HepG2 (cell line): ENCODE measurements at regions not wholly inside any gene's neighbourhood (a gene's known extent, or its start where the extent isn't known, plus 50 kb on each side); places are given as distances from the start of the nearest gene placed in this dataset.

Experiments
- ASH2L ChIP-seq: fragments of 300-600, 200-600 bp; sonication (generic); IDR thresholded peaks from 2 replicates; pipeline ENCODE4 v1.7.0; 2017; ENCODE audit warnings: low read depth, mild to moderate bottlenecking, moderate library complexity, mixed read lengths, low read length; ENCODE audit not compliant: insufficient read length
- HOXA7 ChIP-seq: sonication (generic); formaldehyde crosslinking; IDR thresholded peaks from 2 replicates; pipeline ENCODE4 v1.8.1; 2022; ENCODE audit warnings: mild to moderate bottlenecking, missing genetic modification reagents, moderate library complexity
- MLLT10 ChIP-seq: sonication (generic); formaldehyde crosslinking; IDR thresholded peaks from 2 replicates; pipeline ENCODE4 v1.4.0; 2020; ENCODE audit warnings: missing genetic modification reagents
- NCOR1 ChIP-seq: fragments of 200-600 bp; sonication (generic); IDR thresholded peaks from 2 replicates; pipeline ENCODE4 v1.7.0; 2017; ENCODE audit warnings: antibody characterized with exemption, low read length, borderline replicate concordance
- NR2F1 ChIP-seq, 2 experiments: fragments of 450-650 bp in 1 of 2; formaldehyde crosslinking in 1 of 2; IDR thresholded peaks; 2 replicates each; pipeline versions ENCODE4 v1.5.0 to v1.6.1; 2016 to 2020; ENCODE audit warnings: mild to moderate bottlenecking in 1 of 2, missing compliant biosample characterization in 1 of 2, missing genetic modification reagents in 1 of 2, moderate library complexity in 1 of 2
- POLR2AphosphoS5 ChIP-seq: IDR thresholded peaks from 2 replicates; pipeline ENCODE4 v1.6.1; 2012; ENCODE audit warnings: low read depth, low read length
- RORA ChIP-seq: sonication (generic); formaldehyde crosslinking; IDR thresholded peaks from 2 replicates; pipeline ENCODE4 v1.5.0; 2020; ENCODE audit warnings: mild to moderate bottlenecking, missing genetic modification reagents, moderate library complexity
- SCMH1 ChIP-seq: sonication (generic); formaldehyde crosslinking; IDR thresholded peaks from 2 replicates; pipeline ENCODE4 v1.9.0; 2021; ENCODE audit warnings: missing genetic modification reagents, mild to moderate bottlenecking, borderline replicate concordance
- SKI ChIP-seq: fragments of 450-650 bp; IDR thresholded peaks from one replicate; pipeline ENCODE4 v1.6.1; 2018; ENCODE audit warnings: mild to moderate bottlenecking; ENCODE audit not compliant: partially characterized antibody
- ZNF205 ChIP-seq: IDR thresholded peaks from 2 replicates; pipeline ENCODE4 v1.6.1; 2018; ENCODE audit warnings: missing biosample characterization, missing genetic modification reagents
- ZNF207 ChIP-seq: fragments of 450-650 bp; IDR thresholded peaks from 2 replicates; pipeline ENCODE4 v1.6.1; 2016; ENCODE audit warnings: antibody characterized with exemption, borderline replicate concordance
- ZNF382 ChIP-seq: sonication (generic); formaldehyde crosslinking; IDR thresholded peaks from 2 replicates; pipeline ENCODE4 v1.5.0; 2020; ENCODE audit warnings: missing genetic modification reagents, mild to moderate bottlenecking, borderline replicate concordance
- ZNF460 ChIP-seq: sonication (generic); formaldehyde crosslinking; IDR thresholded peaks from 2 replicates; pipeline ENCODE4 v1.5.1; 2020; ENCODE audit warnings: missing genetic modification reagents, mild to moderate bottlenecking, borderline replicate concordance
- ZNF496 ChIP-seq: sonication (generic); formaldehyde crosslinking; IDR thresholded peaks from 2 replicates; pipeline ENCODE4 v1.8.1; 2023; ENCODE audit warnings: mild to moderate bottlenecking, moderate library complexity, missing genetic modification reagents; ENCODE audit not compliant: insufficient replicate concordance
- ZNF570 ChIP-seq: sonication (generic); formaldehyde crosslinking; IDR thresholded peaks from 2 replicates; pipeline ENCODE4 v1.4.0; 2020; ENCODE audit warnings: mild to moderate bottlenecking, missing genetic modification reagents, borderline replicate concordance
- TF ChIP-seq, protein P1 (sequence below): IDR thresholded peaks from 2 replicates; pipeline ENCODE4 v1.6.1; 2012; ENCODE audit warnings: inconsistent platforms
- TF ChIP-seq, protein P2 (sequence below): sonication (generic); IDR thresholded peaks from 2 replicates; pipeline ENCODE4 v1.6.1; 2016; ENCODE audit warnings: low read depth, borderline replicate concordance
- TF ChIP-seq, protein P3 (sequence below): sonication (generic); formaldehyde crosslinking; IDR thresholded peaks from 2 replicates; pipeline ENCODE4 v1.8.0; 2022; ENCODE audit warnings: missing genetic modification reagents, low read depth, mild to moderate bottlenecking, borderline replicate concordance
- TF ChIP-seq, protein P4 (sequence below): sonication (generic); formaldehyde crosslinking; IDR thresholded peaks from 2 replicates; pipeline ENCODE4 v1.5.0; 2020; ENCODE audit warnings: mild to moderate bottlenecking, missing genetic modification reagents, moderate library complexity
- TF ChIP-seq, protein P5 (sequence below): sonication (generic); formaldehyde crosslinking; IDR thresholded peaks from 2 replicates; pipeline ENCODE4 v1.5.1; 2020; ENCODE audit warnings: missing genetic modification reagents, mild to moderate bottlenecking, borderline replicate concordance

DNA sequence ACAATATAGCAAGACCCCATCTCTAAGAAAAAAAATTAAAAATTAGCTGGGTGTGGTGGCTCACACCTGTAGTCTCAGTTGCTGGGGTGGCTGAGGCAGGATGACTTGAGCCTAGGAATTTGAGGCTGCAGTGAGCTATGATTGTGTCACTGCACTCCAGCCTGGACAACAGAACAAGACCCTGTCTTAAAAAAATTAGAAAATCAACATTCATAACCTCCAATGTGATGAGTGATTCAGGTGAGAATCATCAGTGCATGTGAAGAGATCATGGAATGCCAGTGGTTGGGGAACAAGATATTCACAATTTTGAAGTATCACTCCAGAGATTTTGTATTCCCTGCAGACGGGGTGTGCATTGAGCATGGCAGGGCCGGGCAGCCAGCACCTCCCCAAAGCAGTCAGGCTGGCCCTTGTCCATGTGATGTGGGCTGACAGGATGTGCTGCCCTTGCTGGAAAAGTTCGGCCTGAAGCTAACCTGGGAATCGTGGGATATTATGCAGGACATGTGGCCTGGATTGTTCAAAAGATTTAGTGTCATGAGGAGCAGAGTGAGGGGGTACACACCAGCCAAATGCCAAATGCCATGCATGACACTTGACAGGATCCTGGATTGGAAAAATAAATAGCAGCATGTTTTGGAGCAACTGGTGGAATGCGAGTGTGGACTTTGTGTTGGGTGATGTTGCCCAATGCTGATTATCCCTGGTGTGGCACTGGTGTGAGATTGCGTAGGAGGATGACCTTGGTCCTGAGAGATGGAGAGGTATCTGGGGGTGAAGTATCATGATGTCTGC, 189.0 kb downstream of the RGS3 start (continued):
- TF ChIP-seq POLR2AphosphoS5 = no peak
- TF ChIP-seq NR2F1 (CRISPR knock-in tag; IDR thresholded peaks at IDR 0.05) = peak in 1 of 2 experiments; percentile 68; a peak in 2 of 4 replicates
- TF ChIP-seq ZNF496 = no peak
- TF ChIP-seq MLLT10 = no peak
- no peak for TF ChIP-seq ZNF382 (CRISPR knock-in tag)
- TF ChIP-seq, protein P1, sequence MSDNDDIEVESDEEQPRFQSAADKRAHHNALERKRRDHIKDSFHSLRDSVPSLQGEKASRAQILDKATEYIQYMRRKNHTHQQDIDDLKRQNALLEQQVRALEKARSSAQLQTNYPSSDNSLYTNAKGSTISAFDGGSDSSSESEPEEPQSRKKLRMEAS = peak; percentile 90
- TF ChIP-seq ZNF460 (CRISPR knock-in tag) = no peak
- no peak for TF ChIP-seq SCMH1 (CRISPR knock-in tag)
- TF ChIP-seq ZNF207 = no peak
- TF ChIP-seq, protein P2, sequence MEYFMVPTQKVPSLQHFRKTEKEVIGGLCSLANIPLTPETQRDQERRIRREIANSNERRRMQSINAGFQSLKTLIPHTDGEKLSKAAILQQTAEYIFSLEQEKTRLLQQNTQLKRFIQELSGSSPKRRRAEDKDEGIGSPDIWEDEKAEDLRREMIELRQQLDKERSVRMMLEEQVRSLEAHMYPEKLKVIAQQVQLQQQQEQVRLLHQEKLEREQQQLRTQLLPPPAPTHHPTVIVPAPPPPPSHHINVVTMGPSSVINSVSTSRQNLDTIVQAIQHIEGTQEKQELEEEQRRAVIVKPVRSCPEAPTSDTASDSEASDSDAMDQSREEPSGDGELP = peak; percentile 53; the same call in 1 of the 2 replicates
- TF ChIP-seq, protein P3, sequence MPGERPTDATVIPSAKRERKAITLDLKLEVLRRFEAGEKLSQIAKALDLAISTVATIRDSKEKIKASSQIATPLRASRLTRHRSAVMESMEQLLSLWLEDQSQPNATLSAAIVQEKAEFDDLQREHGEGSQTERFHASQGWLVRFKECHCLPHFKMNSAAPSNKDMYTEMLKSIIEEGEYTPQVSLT (CRISPR knock-in tag) = no peak
- TF ChIP-seq NCOR1 = peak; percentile 93
- TF ChIP-seq HOXA7 (CRISPR knock-in tag) = no peak
- TF ChIP-seq ASH2L = peak; percentile 57
- TF ChIP-seq ZNF205 (CRISPR knock-in tag) = peak; percentile 77
- peak; percentile 48 for TF ChIP-seq SKI
- TF ChIP-seq ZNF570 (CRISPR knock-in tag) = no peak
- TF ChIP-seq, protein P4, sequence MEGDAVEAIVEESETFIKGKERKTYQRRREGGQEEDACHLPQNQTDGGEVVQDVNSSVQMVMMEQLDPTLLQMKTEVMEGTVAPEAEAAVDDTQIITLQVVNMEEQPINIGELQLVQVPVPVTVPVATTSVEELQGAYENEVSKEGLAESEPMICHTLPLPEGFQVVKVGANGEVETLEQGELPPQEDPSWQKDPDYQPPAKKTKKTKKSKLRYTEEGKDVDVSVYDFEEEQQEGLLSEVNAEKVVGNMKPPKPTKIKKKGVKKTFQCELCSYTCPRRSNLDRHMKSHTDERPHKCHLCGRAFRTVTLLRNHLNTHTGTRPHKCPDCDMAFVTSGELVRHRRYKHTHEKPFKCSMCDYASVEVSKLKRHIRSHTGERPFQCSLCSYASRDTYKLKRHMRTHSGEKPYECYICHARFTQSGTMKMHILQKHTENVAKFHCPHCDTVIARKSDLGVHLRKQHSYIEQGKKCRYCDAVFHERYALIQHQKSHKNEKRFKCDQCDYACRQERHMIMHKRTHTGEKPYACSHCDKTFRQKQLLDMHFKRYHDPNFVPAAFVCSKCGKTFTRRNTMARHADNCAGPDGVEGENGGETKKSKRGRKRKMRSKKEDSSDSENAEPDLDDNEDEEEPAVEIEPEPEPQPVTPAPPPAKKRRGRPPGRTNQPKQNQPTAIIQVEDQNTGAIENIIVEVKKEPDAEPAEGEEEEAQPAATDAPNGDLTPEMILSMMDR (CRISPR knock-in tag) = no peak
- TF ChIP-seq RORA (CRISPR knock-in tag) = no peak
- TF ChIP-seq, protein P5, sequence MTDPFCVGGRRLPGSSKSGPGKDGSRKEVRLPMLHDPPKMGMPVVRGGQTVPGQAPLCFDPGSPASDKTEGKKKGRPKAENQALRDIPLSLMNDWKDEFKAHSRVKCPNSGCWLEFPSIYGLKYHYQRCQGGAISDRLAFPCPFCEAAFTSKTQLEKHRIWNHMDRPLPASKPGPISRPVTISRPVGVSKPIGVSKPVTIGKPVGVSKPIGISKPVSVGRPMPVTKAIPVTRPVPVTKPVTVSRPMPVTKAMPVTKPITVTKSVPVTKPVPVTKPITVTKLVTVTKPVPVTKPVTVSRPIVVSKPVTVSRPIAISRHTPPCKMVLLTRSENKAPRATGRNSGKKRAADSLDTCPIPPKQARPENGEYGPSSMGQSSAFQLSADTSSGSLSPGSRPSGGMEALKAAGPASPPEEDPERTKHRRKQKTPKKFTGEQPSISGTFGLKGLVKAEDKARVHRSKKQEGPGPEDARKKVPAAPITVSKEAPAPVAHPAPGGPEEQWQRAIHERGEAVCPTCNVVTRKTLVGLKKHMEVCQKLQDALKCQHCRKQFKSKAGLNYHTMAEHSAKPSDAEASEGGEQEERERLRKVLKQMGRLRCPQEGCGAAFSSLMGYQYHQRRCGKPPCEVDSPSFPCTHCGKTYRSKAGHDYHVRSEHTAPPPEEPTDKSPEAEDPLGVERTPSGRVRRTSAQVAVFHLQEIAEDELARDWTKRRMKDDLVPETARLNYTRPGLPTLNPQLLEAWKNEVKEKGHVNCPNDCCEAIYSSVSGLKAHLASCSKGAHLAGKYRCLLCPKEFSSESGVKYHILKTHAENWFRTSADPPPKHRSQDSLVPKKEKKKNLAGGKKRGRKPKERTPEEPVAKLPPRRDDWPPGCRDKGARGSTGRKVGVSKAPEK = no peak
